NK-92 (cell line): ENCODE measurements at regions not wholly inside any gene's neighbourhood (a gene's known extent, or its start where the extent isn't known, plus 50 kb on each side); places are given as distances from the start of the nearest gene placed in this dataset.
"Not testable (repeated sequence)": the region's sequence is repeated elsewhere in the genome, so short reads cannot be mapped to it uniquely, and the experiment has no call there.

Experiments used
- DNase-seq: peaks from one replicate; lab custom pipeline; 2025; ENCODE audit not compliant: unreplicated experiment; lab: John Stamatoyannopoulos, UW

- DNase-seq: no peak
Observed at GRCh38 chr14:105581551-105582341, 55.4 kb downstream of the TMEM121 start.

GRCh38 chr14:105582639-105583038, 56.3 kb downstream of the TMEM121 start:
- no peak for DNase-seq

GRCh38 chr14:105583914-105584313, 57.5 kb downstream of the TMEM121 start:
- DNase-seq: not testable (repeated sequence)

DNA sequence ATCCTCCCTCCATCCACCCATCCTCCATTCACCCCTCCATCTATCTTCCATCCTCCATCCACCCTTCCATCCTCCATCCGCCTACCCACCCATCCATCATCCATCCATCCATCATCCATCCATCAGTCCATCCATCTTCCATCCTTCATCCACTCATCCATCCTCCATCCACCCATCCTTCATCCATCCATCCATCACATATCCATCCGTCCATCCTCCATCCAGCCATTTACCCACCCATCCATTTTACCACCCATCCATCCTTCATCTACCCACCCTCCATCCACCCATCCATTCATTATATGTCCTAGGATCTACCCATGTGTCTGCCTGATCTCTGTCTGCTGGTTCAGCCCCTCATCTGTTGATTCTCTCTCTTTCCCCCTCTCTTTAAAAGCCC, 58.9 kb downstream of the TMEM121 start:
- DNase-seq: not testable (repeated sequence)

- not testable (repeated sequence) for DNase-seq
Observed at GRCh38 chr14:105585722-105586121, 59.3 kb downstream of the TMEM121 start.

GRCh38 chr14:105586144-105586872, 59.9 kb downstream of the TMEM121 start:
- DNase-seq: not testable (repeated sequence)

GRCh38 chr14:105587034-105587433, 60.7 kb downstream of the TMEM121 start:
- not testable (repeated sequence) for DNase-seq

DNA sequence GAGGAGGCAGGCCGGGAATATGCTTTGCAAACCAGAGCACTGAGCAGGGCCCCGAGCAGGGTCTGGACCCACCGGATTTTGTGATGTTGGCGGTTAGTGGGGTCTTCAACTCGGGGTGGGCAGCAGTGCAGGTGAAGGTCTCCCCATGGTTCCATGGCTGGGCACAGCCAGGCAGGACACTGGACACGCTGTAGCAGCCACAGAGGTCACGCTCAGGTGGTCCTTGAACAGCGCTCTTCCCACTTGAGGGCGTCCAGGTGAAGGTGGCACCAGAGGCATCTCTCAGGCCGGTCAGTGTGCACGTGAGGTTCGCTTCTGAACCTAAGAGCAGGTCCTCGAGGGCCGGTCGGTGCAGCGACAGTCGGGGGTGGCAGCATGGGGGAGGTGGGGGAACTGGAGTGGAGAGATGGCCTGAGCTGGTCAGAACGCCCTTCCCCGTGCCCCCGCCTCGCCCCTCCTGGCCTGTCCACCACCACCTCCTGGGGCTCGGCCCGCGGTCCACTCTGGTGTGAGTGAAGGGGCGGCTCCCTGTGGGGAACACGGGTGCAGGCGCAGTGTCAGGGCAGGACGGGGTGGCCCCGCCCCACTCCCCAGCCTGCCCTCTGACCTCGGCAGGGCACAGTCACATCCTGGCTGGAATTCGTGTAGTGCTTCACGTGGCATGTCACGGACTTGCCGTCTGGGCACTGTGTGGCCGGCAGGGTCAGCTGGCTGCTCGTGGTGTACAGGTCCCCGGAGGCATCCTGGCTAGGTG, 61.3 kb downstream of the TMEM121 start:
- not testable (repeated sequence) for DNase-seq

- no peak for DNase-seq
Observed at GRCh38 chr14:105588236-105588860, 62.0 kb downstream of the TMEM121 start.

DNA sequence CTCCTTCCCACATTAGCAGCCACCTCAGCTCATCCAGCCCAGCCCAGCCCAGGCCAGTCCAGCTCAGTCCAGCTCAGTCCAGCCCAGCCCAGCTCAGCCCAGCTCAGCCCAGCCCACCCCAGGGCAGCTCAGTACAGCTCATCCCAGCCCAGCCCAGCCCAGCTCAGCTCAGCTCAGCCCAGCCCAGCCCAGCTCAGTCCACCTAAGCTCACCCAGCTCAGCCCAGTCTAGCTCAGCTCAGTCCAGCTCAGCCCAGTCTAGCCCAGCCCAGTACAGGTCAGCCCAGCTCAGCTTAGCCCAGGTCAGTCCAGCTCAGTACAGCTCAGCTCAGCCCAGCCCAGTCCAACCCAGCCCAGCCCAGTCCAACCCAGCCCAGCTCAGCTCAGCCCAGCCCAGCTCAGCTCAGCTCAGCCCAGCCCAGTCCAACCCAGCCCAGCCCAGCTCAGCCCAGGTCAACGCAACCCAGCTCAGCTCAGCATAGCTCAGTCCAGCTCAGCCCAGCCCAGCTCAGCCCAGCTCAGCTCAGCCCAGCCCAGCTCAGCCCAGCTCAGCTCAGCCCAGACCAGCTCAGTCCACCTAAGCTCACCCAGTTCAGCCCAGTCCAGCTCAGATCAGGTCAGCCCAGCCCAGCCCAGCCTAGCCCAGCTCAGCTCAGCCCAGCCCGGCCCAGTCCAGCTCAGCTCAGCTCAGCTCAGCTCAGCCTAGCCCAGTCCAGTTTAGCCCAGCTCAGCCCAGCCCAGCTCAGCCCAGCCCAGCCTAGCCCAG, 63.0 kb downstream of the TMEM121 start:
- no peak for DNase-seq

DNA sequence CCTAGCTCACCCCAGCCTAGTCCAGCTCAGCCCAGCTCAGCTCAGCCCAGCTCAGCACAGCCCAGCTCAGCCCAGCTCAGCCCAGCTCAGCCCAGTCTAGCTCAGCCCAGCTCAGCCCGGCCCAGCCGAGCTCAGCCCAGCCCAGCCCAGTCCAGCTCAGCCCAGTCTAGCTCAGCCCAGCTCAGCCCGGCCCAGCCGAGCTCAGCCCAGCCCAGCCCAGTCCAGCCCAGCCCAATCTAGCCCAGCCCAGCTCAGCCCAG, 63.5 kb downstream of the TMEM121 start:
- DNase-seq: not testable (repeated sequence)

DNA sequence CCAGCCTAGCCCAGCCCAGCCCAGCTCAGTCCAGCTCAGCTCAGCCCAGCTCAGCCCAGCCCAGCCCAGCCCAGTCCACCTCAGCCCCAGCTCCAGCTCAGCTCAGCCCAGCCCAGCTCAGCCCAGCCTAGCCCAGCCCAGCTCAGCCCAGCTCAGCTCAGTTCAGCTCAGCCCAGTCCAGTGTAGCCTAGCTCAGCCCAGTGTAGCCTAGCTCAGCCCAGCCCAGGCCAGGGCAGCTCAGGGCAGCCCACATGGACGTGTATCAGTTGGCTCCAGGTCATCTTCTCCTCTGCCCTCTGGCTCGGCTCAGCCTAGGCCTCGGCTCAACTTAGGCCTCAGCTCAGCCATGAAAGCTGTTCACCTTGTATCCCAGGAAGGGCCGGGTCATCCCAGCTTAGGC, 64.7 kb downstream of the TMEM121 start:
- DNase-seq: no peak

DNA sequence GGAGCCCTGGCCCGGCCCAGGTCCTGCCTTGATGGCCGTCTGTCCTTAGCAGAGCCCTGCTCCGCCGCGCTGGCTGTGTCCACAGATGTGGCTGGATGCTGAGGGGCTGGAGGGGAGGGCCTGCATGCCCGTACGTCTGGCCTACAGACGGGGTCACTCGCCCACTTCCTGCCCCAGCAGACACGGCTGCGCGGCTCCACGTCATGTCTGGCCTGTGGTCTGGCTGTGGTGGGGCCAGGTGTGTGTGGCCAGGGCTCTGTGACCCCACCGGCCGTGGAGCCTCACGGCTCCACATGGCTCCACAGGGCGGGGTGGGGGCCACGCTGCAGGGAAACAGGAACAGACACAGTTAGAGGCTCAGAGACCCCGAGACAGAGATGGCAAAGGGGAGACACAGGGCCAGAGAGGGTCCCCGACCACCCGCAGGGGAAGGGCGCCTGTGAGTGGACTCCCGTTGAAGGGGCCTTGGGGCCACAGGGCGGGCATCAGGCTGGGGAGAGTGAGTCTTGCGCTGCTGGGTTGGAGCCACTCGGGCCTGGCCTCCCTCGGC, 65.5 kb downstream of the TMEM121 start:
- DNase-seq: not testable (repeated sequence)

DNA sequence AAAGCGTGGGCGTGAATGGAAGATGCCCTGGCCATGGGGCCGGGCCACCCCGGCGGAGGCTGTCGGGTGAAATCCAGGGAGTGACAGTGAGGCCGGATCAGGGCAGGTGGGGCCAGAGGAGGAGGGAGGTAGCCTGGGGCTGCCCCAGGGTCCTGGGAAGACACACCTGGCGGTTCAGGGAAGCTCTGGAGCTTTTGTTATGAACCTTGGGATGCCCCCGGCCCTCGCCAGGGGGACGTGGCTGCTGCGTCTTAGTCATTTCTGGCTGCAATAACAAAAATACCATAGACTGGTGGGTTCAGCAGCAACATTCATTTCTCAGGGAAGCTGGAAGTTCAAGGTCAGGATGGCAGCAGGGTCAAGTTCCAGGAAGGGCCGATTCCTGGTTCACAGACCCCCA, 66.3 kb downstream of the TMEM121 start:
- DNase-seq: not testable (repeated sequence)

DNA sequence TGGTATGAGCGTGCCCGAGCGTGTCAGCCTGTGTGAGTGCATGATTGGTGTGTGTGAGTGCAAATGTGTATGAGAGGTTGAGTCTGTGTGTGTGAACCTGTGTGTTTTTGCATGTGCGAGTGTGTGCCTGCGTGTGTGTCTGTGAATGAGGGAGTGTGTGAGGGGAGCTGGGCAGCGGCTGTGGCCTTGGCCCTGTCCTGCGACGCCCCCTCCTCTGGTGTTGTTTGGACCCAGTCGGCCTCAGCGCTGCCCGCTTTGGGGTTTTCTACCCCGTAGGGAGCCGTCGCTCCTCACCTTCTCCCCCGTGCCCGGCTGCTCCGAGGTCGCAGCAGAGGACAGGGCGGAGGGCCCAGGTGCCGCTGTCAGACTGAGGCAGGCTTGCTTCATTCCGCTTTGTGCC, 69.0 kb downstream of the TMEM121 start:
- DNase-seq: not testable (repeated sequence)

GRCh38 chr14:105596374-105596773, 70.0 kb downstream of the TMEM121 start:
- DNase-seq: not testable (repeated sequence)

DNA sequence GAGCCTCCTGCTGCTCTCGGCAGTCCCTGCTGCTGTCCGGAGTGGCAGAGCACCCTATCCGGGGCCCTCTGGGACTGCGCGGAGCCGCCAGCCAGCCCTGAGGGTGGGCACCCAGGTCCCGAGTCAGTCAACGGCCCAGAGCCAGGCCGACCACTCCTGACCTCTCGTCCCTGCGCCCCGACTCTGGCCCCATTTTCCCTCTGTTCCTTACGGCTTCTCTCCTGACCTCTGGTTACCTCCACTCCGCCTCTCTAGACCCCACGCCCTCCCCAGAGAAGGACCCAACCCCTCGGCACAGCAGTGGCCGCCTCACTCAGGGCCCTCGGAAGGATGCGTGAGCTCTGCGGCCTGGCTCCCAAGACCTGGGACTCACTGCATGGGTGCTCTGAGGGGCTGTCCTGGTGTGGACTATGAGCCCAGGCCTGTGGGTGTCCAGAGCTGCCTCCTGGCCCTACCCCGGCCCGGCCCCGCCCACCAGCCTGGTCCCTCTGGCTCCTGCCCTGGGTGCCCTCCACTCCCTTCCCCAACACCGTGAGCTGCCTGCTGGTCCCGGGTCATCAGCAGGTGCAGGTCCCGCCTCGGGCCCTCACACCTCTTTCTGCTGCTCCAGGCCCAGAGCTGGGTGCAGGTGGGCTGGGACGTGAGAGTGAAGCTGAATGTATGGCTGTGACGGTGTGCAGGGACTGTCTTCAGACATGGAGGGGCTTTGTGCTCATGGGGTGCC, 71.8 kb downstream of the TMEM121 start:
- not testable (repeated sequence) for DNase-seq

GRCh38 chr14:105598925-105599586, 72.7 kb downstream of the TMEM121 start:
- DNase-seq: not testable (repeated sequence)
